NCI-H748 (cell line): ENCODE measurements at regions not wholly inside any gene's neighbourhood (a gene's known extent, or its start where the extent isn't known, plus 50 kb on each side); places are given as distances from the start of the nearest gene placed in this dataset.
A peak's percentile ranks its signal among the peaks of the same experiment; 100 is the strongest.

Source experiments
- DNase-seq: peaks from one replicate; lab custom pipeline; 2025; ENCODE audit not compliant: unreplicated experiment; lab: John Stamatoyannopoulos, UW

GRCh38 chr12:115859231-115859630 lies 418.3 kb downstream of the MED13L start:
- no peak for DNase-seq

GRCh38 chr12:115857923-115858322 lies 419.6 kb downstream of the MED13L start:
- DNase-seq: no peak

GRCh38 chr12:115857160-115857920 lies 420.2 kb downstream of the MED13L start:
- no peak for DNase-seq

- no peak for DNase-seq
Measured at GRCh38 chr12:115852054-115852453, 425.4 kb downstream of the MED13L start.

GRCh38 chr12:115850957-115851356 lies 426.5 kb downstream of the MED13L start:
- no peak for DNase-seq

GRCh38 chr12:115849262-115849943 lies 428.1 kb downstream of the MED13L start:
- no peak for DNase-seq

GRCh38 chr12:115847398-115847797 lies 430.1 kb downstream of the MED13L start:
- DNase-seq: no peak

- DNase-seq: no peak
Measured at GRCh38 chr12:115846516-115846915, 431.0 kb downstream of the MED13L start.

- peak; percentile 16 for DNase-seq
Measured at GRCh38 chr12:115840159-115840558, 437.3 kb downstream of the MED13L start.

- no peak for DNase-seq
Measured at GRCh38 chr12:115838952-115839351, 438.5 kb downstream of the MED13L start.

GRCh38 chr12:115837220-115837619 lies 440.3 kb downstream of the MED13L start:
- no peak for DNase-seq

GRCh38 chr12:115835445-115835844 lies 442.0 kb downstream of the MED13L start:
- DNase-seq: no peak

- no peak for DNase-seq
Measured at GRCh38 chr12:115833704-115834103, 443.8 kb downstream of the MED13L start.

GRCh38 chr12:115830633-115831032 lies 446.9 kb downstream of the MED13L start:
- no peak for DNase-seq

GRCh38 chr12:115830070-115830469 lies 447.4 kb downstream of the MED13L start:
- DNase-seq: no peak

GRCh38 chr12:115828168-115828567 lies 449.3 kb downstream of the MED13L start:
- DNase-seq: no peak

GRCh38 chr12:115824936-115825602 lies 452.4 kb downstream of the MED13L start:
- DNase-seq: no peak

- DNase-seq: no peak
Measured at GRCh38 chr12:115823635-115824034, 453.9 kb downstream of the MED13L start.

GRCh38 chr12:115820656-115821055 lies 456.8 kb downstream of the MED13L start:
- no peak for DNase-seq

GRCh38 chr12:115818973-115819372 lies 458.5 kb downstream of the MED13L start:
- DNase-seq: no peak

GRCh38 chr12:115817389-115817788 lies 460.1 kb downstream of the MED13L start:
- DNase-seq: peak; percentile 90

GRCh38 chr12:115815924-115816323 lies 461.6 kb downstream of the MED13L start:
- no peak for DNase-seq
